HCT116 (cell line): ENCODE measurements at regions not wholly inside any gene's neighbourhood (a gene's known extent, or its start where the extent isn't known, plus 50 kb on each side); places are given as distances from the start of the nearest gene placed in this dataset.

Experiments
- ATAC-seq: fragments of 200-7000 bp; cut with Tn5 transposase; 2 replicates; pipeline ENCODE4 v1.9.1; 2020; ENCODE audit warnings: mild to moderate bottlenecking, moderate library complexity
- BruUV-seq: library from RNA; stranded (reverse); fragments of 400-500 nt; replicated peaks from 2 replicates; lab custom pipeline; 2021; lab: Mats Ljungman, UMichigan
- CTCF ChIA-PET: fragments of 300-600 bp; sonication (Branson Sonifier 250); formaldehyde crosslinking; loops from one replicate; lab custom pipeline; 2021; ENCODE audit warnings: antibody characterized with exemption; lab: Charles Lee
- POLR2A ChIA-PET: fragments of 300-600, 350-600 bp; sonication (Branson Sonifier 250); formaldehyde crosslinking; loops from one replicate; lab custom pipeline; 2021; ENCODE audit warnings: antibody characterized with exemption; lab: Charles Lee
- RAD21 ChIA-PET, 2 experiments: fragments of 300-600 bp; sonication (Branson Sonifier 250); formaldehyde crosslinking; loops; one replicate each; lab custom pipeline; 2023; ENCODE audit warnings: low total read pairs in 2 of 2; ENCODE audit not compliant: uncharacterized antibody in 2 of 2, unreplicated experiment in 2 of 2, low non-redundant PET in 1 of 2; lab: Charles Lee
- DNase-seq: peaks from one replicate; pipeline ENCODE4 v3.0.0-alpha.2; 2010; ENCODE audit warnings: low read depth, low spot score
- H2AFZ ChIP-seq: fragments of 200-600 bp; shearing (Covaris generic), sonication (generic); 2 replicates; pipeline ENCODE4 v1.6.1; 2017; ENCODE audit warnings: low read depth, mixed run types, mixed read lengths, antibody characterized with exemption, low read length; ENCODE audit not compliant: poor library complexity, severe bottlenecking
- H3K27ac ChIP-seq: 2 replicates; pipeline ENCODE4 v1.5.1; 2012; ENCODE audit warnings: low read depth, low read length
- H3K27me3 ChIP-seq: fragments of 200-600 bp; sonication (generic); 2 replicates; pipeline ENCODE4 v1.6.1; 2016; ENCODE audit warnings: mixed run types, low read length, mixed read lengths; ENCODE audit not compliant: insufficient read depth
- H3K36me3 ChIP-seq, 2 experiments: fragments of 200-500 bp in 1 of 2; fragments of 200-600 bp in 1 of 2; sonication (Bioruptor generic) in 1 of 2; sonication (generic) in 1 of 2; 2 replicates each; pipeline versions ENCODE4 v1.5.1 to v1.6.1; 2014 to 2016; ENCODE audit warnings: low read length in 2 of 2, inconsistent platforms in 1 of 2, mixed read lengths in 1 of 2, mixed run types in 1 of 2; ENCODE audit not compliant: insufficient read depth in 2 of 2, control insufficient read depth in 1 of 2
- H3K4me1 ChIP-seq, 2 experiments: fragments of 200-600 bp in 1 of 2; sonication (generic) in 1 of 2; 2 replicates each; pipeline versions ENCODE4 v1.5.1 to v1.6.1; 2012 to 2017; ENCODE audit warnings: low read length in 2 of 2, inconsistent platforms in 1 of 2, mild to moderate bottlenecking in 1 of 2, mixed read lengths in 1 of 2, mixed run types in 1 of 2, moderate library complexity in 1 of 2; ENCODE audit not compliant: insufficient read depth in 2 of 2, control insufficient read depth in 1 of 2
- H3K4me2 ChIP-seq: fragments of 200-600 bp; sonication (generic); 2 replicates; pipeline ENCODE4 v1.6.1; 2017; ENCODE audit warnings: mixed run types, low read length, mixed read lengths
- H3K4me3 ChIP-seq, 2 experiments: fragments of 200-600 bp in 1 of 2; sonication (generic) in 1 of 2; replicated peaks in 1 of 2; 2 replicates each; pipeline ENCODE4 v1.5.1; 2011 to 2016; ENCODE audit warnings: low read length in 2 of 2, control low read depth in 1 of 2, low read depth in 1 of 2, mild to moderate bottlenecking in 1 of 2, mixed read lengths in 1 of 2, mixed run types in 1 of 2
- H3K79me2 ChIP-seq: fragments of 200-600 bp; sonication (generic); 2 replicates; pipeline ENCODE4 v1.6.1; 2017; ENCODE audit warnings: mild to moderate bottlenecking, mixed run types, low read length, moderate library complexity, mixed read lengths; ENCODE audit not compliant: insufficient read depth
- H3K9ac ChIP-seq: fragments of 200-600 bp; sonication (generic); 2 replicates; pipeline ENCODE4 v1.6.1; 2016; ENCODE audit warnings: low read length, mixed read lengths
- H3K9me2 ChIP-seq: fragments of 200-600 bp; sonication (generic), shearing (Covaris generic); 2 replicates; pipeline ENCODE4 v1.6.1; 2017; ENCODE audit warnings: mixed run types, mild to moderate bottlenecking, moderate library complexity; ENCODE audit not compliant: insufficient read depth
- H3K9me3 ChIP-seq, 2 experiments: fragments of 200-500 bp in 1 of 2; fragments of 200-600 bp in 1 of 2; sonication (Bioruptor generic) in 1 of 2; sonication (generic) in 1 of 2; 2 replicates each; pipeline ENCODE4 v1.6.1; 2014 to 2017; ENCODE audit warnings: low read length in 2 of 2, mixed read lengths in 2 of 2, inconsistent platforms in 1 of 2, low read depth in 1 of 2, mild to moderate bottlenecking in 1 of 2, mixed run types in 1 of 2, moderate library complexity in 1 of 2; ENCODE audit not compliant: control insufficient read depth in 1 of 2, insufficient read depth in 1 of 2
- H4K20me1 ChIP-seq: fragments of 200-600 bp; sonication (generic), shearing (Covaris generic); 2 replicates; pipeline ENCODE4 v1.6.1; 2017; ENCODE audit warnings: mixed run types, mild to moderate bottlenecking, moderate library complexity; ENCODE audit not compliant: insufficient read depth
- CEBPB ChIP-seq: IDR thresholded peaks from 2 replicates; pipeline ENCODE4 v1.6.1; 2012; ENCODE audit warnings: low read depth
- FOSL1 ChIP-seq: IDR thresholded peaks from 2 replicates; pipeline ENCODE4 v1.6.1; 2012; ENCODE audit warnings: low read depth
- POLR2A ChIP-seq: IDR thresholded peaks from 2 replicates; pipeline ENCODE4 v1.7.0; 2011; ENCODE audit warnings: borderline replicate concordance; ENCODE audit not compliant: insufficient read depth, insufficient read length; ENCODE audit errors: extremely low read depth
- POLR2AphosphoS5 ChIP-seq: IDR thresholded peaks from 2 replicates; pipeline ENCODE4 v1.6.1; 2011; ENCODE audit warnings: mild to moderate bottlenecking, low read depth, low read length, moderate library complexity
- RAD21 ChIP-seq: IDR thresholded peaks from 2 replicates; pipeline ENCODE4 v1.6.1; 2012; ENCODE audit warnings: low read depth, mild to moderate bottlenecking
- SP1 ChIP-seq: IDR thresholded peaks from 2 replicates; pipeline ENCODE4 v1.6.1; 2012; ENCODE audit warnings: low read depth
- SRF ChIP-seq: IDR thresholded peaks from 2 replicates; pipeline ENCODE4 v1.6.1; 2012; ENCODE audit warnings: low read depth
- YY1 ChIP-seq: IDR thresholded peaks from 2 replicates; pipeline ENCODE4 v1.6.1; 2011; ENCODE audit warnings: low read length, low read depth, moderate library complexity, mild to moderate bottlenecking; ENCODE audit not compliant: insufficient replicate concordance; ENCODE audit errors: extremely low read depth
- intact Hi-C: fragments of 100-400 bp; cut with micrococcal nuclease; formaldehyde crosslinking; loops from 2 replicates; pipeline ENCODE4 v1.10.0; 2022
- TF ChIP-seq, protein P1 (sequence below), 3 experiments: fragments of 200-600 bp in 1 of 3; sonication (generic) in 1 of 3; IDR thresholded peaks in 2 of 3; conservative IDR thresholded peaks in 1 of 3; 2 replicates each; pipeline ENCODE4 v1.5.1; 2012 to 2017; ENCODE audit warnings: low read depth in 2 of 3, low read length in 2 of 3, antibody characterized with exemption in 1 of 3, borderline replicate concordance in 1 of 3, control low read depth in 1 of 3, mild to moderate bottlenecking in 1 of 3, mixed read lengths in 1 of 3, mixed run types in 1 of 3, moderate library complexity in 1 of 3; ENCODE audit not compliant: insufficient read depth in 1 of 3
- TF ChIP-seq, protein P2 (sequence below): IDR thresholded peaks from 2 replicates; pipeline ENCODE4 v1.6.1; 2012; ENCODE audit warnings: low read depth

DNA sequence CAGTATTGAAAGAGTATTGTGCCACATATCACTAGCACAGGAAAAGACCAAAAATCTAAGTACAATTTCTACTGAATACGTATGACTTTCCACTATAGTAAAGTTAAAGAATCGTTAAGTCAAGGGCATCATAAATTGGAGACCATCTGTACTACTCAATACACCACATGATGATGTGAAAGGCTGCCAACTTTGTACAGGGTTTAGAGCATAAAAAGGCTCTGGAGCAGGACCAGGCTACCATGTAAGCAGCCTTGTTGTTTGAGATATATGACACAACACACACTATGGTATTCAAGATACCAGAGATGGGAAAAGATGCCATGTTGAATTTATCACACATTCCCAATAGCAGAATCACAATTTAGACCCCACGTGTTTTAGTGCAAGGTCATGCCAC is 294.9 kb upstream of the TRPC5 start:
- H3K27me3 ChIP-seq, result no peaks in the 10 kb centered on the region
- no peaks in the 10 kb centered on the region for H3K9me3 ChIP-seq
- no peak for ATAC-seq
- no peaks in the 10 kb centered on the region for H3K4me1 ChIP-seq
- TF ChIP-seq YY1 (no peak), SP1 (no peak), SRF (no peak), POLR2AphosphoS5 (no peak)
- BruUV-seq, result no TSS peak
- H3K9ac ChIP-seq, result no peak overlapping the region
- ChIA-PET RAD21 (no interaction called here), CTCF (no interaction called here), POLR2A (no interaction called here)
- DNase-seq, result no peak
- no peaks in the 10 kb centered on the region for H3K9me2 ChIP-seq
- no peaks in the 10 kb centered on the region for H4K20me1 ChIP-seq
- H3K79me2 ChIP-seq, result no peaks in the 10 kb centered on the region
- no peak overlapping the region for H3K4me3 ChIP-seq
- H3K36me3 ChIP-seq, result no peaks in the 10 kb centered on the region
- no peak overlapping the region for H2AFZ ChIP-seq
- H3K27ac ChIP-seq, result no peak overlapping the region
- intact Hi-C loops, result no loop called here
- H3K4me2 ChIP-seq, result no peak overlapping the region

DNA sequence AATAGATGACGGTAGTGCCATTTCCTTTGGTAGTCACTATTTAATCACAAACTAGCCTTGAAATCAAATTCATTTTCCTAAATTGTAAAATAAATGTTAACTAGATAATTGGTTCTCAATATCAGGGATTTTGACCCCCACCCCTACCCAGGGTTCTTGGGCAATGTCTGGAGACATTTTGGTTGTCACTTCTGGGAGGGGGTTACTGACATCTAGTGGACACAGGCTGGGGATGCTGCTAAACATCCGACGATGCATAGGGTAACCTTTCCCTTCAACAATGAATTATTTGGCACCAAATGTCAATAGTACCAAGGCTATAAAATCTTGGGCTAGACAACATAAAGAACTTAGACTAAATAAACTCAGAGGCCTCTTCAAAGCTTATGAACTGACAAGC is 285.8 kb upstream of the TRPC5 start:
- POLR2A ChIA-PET, result no interaction called here
- Histone ChIP-seq H4K20me1 (no peaks in the 10 kb centered on the region), H3K27me3 (no peaks in the 10 kb centered on the region), H3K4me3 (no peak overlapping the region), H3K36me3 (no peaks in the 10 kb centered on the region), H3K9me3 (no peaks in the 10 kb centered on the region), H3K27ac (no peak overlapping the region), H3K4me2 (no peak overlapping the region), H3K79me2 (no peaks in the 10 kb centered on the region), H3K9me2 (no peaks in the 10 kb centered on the region), H2AFZ (no peak overlapping the region), H3K9ac (no peak overlapping the region), H3K4me1 (no peaks in the 10 kb centered on the region)
- ATAC-seq, result no peak
- intact Hi-C loops, result no loop called here
- no peak for DNase-seq
- BruUV-seq, result no TSS peak
- TF ChIP-seq, protein P1, sequence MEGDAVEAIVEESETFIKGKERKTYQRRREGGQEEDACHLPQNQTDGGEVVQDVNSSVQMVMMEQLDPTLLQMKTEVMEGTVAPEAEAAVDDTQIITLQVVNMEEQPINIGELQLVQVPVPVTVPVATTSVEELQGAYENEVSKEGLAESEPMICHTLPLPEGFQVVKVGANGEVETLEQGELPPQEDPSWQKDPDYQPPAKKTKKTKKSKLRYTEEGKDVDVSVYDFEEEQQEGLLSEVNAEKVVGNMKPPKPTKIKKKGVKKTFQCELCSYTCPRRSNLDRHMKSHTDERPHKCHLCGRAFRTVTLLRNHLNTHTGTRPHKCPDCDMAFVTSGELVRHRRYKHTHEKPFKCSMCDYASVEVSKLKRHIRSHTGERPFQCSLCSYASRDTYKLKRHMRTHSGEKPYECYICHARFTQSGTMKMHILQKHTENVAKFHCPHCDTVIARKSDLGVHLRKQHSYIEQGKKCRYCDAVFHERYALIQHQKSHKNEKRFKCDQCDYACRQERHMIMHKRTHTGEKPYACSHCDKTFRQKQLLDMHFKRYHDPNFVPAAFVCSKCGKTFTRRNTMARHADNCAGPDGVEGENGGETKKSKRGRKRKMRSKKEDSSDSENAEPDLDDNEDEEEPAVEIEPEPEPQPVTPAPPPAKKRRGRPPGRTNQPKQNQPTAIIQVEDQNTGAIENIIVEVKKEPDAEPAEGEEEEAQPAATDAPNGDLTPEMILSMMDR (IDR thresholded peaks at IDR 0.05 in 2 of 3, conservative IDR thresholded peaks at IDR 0.05 in 1 of 3; ENCODE audit: borderline replicate concordance in 1 of 3, insufficient read depth in 1 of 3, low read depth in 2 of 3, low read length in 2 of 3), result peak in 2 of 3 experiments; percentile 33 to 39; a peak in 3 of 6 replicates
- TF ChIP-seq RAD21, result peak; percentile 24
- no peak for TF ChIP-seq YY1
- TF ChIP-seq FOSL1, result no peak
- no peak for TF ChIP-seq POLR2A
- TF ChIP-seq CEBPB, result no peak
- TF ChIP-seq, protein P2, sequence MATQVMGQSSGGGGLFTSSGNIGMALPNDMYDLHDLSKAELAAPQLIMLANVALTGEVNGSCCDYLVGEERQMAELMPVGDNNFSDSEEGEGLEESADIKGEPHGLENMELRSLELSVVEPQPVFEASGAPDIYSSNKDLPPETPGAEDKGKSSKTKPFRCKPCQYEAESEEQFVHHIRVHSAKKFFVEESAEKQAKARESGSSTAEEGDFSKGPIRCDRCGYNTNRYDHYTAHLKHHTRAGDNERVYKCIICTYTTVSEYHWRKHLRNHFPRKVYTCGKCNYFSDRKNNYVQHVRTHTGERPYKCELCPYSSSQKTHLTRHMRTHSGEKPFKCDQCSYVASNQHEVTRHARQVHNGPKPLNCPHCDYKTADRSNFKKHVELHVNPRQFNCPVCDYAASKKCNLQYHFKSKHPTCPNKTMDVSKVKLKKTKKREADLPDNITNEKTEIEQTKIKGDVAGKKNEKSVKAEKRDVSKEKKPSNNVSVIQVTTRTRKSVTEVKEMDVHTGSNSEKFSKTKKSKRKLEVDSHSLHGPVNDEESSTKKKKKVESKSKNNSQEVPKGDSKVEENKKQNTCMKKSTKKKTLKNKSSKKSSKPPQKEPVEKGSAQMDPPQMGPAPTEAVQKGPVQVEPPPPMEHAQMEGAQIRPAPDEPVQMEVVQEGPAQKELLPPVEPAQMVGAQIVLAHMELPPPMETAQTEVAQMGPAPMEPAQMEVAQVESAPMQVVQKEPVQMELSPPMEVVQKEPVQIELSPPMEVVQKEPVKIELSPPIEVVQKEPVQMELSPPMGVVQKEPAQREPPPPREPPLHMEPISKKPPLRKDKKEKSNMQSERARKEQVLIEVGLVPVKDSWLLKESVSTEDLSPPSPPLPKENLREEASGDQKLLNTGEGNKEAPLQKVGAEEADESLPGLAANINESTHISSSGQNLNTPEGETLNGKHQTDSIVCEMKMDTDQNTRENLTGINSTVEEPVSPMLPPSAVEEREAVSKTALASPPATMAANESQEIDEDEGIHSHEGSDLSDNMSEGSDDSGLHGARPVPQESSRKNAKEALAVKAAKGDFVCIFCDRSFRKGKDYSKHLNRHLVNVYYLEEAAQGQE, result no peak
- CTCF ChIA-PET, result no interaction called here
- RAD21 ChIA-PET, result no interaction called here
